ENCODE measurements at regions not wholly inside any gene's neighbourhood (a gene's known extent, or its start where the extent isn't known, plus 50 kb on each side); places are given as distances from the start of the nearest gene placed in this dataset.

DNA sequence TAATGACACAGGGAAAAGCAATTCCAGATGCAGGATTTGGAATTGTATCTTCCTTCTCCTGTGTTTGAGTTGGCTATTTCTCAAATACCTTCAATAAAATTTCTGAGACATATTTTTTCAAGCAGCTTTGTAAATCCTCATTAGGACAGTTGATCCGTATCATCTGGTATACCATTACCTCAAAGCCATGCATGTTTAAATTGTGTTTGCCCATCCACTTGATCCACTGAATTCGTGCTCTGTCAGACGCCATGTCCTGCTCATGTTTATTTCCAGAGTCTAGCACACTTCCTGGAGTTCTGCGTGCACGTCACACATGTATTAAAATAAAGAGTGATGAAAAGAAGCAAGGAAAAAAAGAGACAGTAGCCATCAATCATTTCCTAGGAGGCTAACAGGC, 141.8 kb upstream of the CDC14C start:
- Histone ChIP-seq H4K5ac (ENCODE audit: insufficient read length, low read depth, low read length) (no peak overlapping the region), H2BK15ac (ENCODE audit: low read depth, low read length) (no peak overlapping the region), H3T11ph (ENCODE audit: low read length) (no peak overlapping the region), H3K4me1 (ENCODE audit: insufficient read depth, low read length) (no peaks in the 10 kb centered on the region), H3K27ac (ENCODE audit: insufficient read length, low read depth, low read length) (no peak overlapping the region), H3K4me2 (ENCODE audit: insufficient read depth, insufficient read length, low read length) (no peak overlapping the region), H4K8ac (replicated peaks; ENCODE audit: insufficient read length, low read depth, low read length) (no peak overlapping the region), H3K4ac (ENCODE audit: low read depth, low read length) (no peak overlapping the region), H3K14ac (ENCODE audit: insufficient read depth, low read length) (no peak overlapping the region), H3K23ac (ENCODE audit: insufficient read length, low read depth, low read length) (no peak overlapping the region), H2BK5ac (ENCODE audit: insufficient read length, low read length) (no peak overlapping the region), H3K27me3 (ENCODE audit: insufficient read depth, low read length) (no peaks in the 10 kb centered on the region), H2BK20ac (ENCODE audit: low read depth, low read length, poor library complexity, severe bottlenecking) (no peak overlapping the region), H3K56ac (ENCODE audit: insufficient read length, low read depth, low read length) (no peak overlapping the region), H2AFZ (ENCODE audit: low read length) (no peak overlapping the region), H3K79me2 (ENCODE audit: insufficient read depth, low read length) (no peaks in the 10 kb centered on the region), H4K20me1 (ENCODE audit: control insufficient read depth, insufficient read depth, insufficient read length) (no peaks in the 10 kb centered on the region), H2AK5ac (ENCODE audit: insufficient read length, low read length) (no peak overlapping the region), H3K18ac (ENCODE audit: insufficient read length, low read depth, low read length) (no peak overlapping the region), H4K91ac (ENCODE audit: insufficient read length, low read depth, low read length) (no peak overlapping the region), H2BK120ac (ENCODE audit: low read depth, low read length, poor library complexity, severe bottlenecking) (no peak overlapping the region), H3K9ac (ENCODE audit: extremely low read depth, insufficient read length, low read length) (no peak overlapping the region), H2BK12ac (ENCODE audit: insufficient read length, low read depth, low read length) (no peak overlapping the region), H3K79me1 (ENCODE audit: insufficient read depth, low read depth, low read length, poor library complexity, severe bottlenecking) (no peaks in the 10 kb centered on the region), H3K23me2 (ENCODE audit: insufficient read length, low read depth, low read length, poor library complexity, severe bottlenecking) (no peaks in the 10 kb centered on the region), H3K9me3 (ENCODE audit: control insufficient read depth, low read depth, low read length) (no peaks in the 10 kb centered on the region)
- H3K4me1 Mint-ChIP-seq = peaks cover 0 to 6% of the 10 kb centered on the region in 2 experiments; a peak in 1 of 4 replicates
- no CpG with 5 or more reads among the region's 5 CpGs for WGBS (ENCODE audit: extremely low coverage, insufficient read length, low lambda C conversion rate)
- H3K36me3 Mint-ChIP-seq (ENCODE audit: insufficient read depth in 1 of 3, low read depth in 3 of 3) = peaks cover 5 to 25% (median 11%) of the 10 kb centered on the region in 3 experiments
- H3K27ac Mint-ChIP-seq = no peak overlapping the region
- DNase-seq = no peak
- peaks cover 17 to 19% of the 10 kb centered on the region in 2 experiments for H3K9me3 Mint-ChIP-seq
- TF ChIP-seq, protein P1, sequence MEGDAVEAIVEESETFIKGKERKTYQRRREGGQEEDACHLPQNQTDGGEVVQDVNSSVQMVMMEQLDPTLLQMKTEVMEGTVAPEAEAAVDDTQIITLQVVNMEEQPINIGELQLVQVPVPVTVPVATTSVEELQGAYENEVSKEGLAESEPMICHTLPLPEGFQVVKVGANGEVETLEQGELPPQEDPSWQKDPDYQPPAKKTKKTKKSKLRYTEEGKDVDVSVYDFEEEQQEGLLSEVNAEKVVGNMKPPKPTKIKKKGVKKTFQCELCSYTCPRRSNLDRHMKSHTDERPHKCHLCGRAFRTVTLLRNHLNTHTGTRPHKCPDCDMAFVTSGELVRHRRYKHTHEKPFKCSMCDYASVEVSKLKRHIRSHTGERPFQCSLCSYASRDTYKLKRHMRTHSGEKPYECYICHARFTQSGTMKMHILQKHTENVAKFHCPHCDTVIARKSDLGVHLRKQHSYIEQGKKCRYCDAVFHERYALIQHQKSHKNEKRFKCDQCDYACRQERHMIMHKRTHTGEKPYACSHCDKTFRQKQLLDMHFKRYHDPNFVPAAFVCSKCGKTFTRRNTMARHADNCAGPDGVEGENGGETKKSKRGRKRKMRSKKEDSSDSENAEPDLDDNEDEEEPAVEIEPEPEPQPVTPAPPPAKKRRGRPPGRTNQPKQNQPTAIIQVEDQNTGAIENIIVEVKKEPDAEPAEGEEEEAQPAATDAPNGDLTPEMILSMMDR (conservative IDR thresholded peaks at IDR 0.05) = no peak
- H3K27me3 Mint-ChIP-seq (ENCODE audit: low read depth) = no peaks in the 10 kb centered on the region
- H3K4me3 Mint-ChIP-seq = no peak overlapping the region

All from H9 (cell line).